ENCODE measurements at regions not wholly inside any gene's neighbourhood (a gene's known extent, or its start where the extent isn't known, plus 50 kb on each side); places are given as distances from the start of the nearest gene placed in this dataset.

DNA sequence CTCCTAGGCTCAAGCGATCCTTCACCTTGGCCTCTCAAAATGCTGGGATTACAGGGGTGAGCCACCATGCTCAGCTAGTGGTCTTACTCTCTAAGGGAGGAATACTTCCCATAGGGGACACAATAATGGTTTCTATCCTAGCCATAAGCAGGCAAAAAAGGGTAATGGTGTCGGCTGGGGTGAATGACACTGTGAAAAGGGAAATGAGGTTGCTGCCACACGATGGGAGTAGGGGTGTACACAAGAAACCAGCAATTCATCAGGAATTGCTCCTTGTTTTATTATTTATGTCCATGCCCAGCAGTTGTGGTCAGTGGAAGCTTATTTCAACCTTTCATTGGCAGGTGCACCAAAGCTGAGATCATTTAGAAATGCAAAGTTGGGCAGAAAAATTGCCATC lies 70.3 kb upstream of the ZFR start:
- no peak for DNase-seq (ENCODE audit: low read depth in 1 of 2, low spot score in 1 of 2)
- Histone ChIP-seq H3K27ac (replicated peaks) (no peak overlapping the region), H3K4me3 (replicated peaks; ENCODE audit: insufficient read depth, low read length) (no peak overlapping the region), H3K27me3 (ENCODE audit: insufficient read depth, poor library complexity, severe bottlenecking) (no peaks in the 10 kb centered on the region)
- TF ChIP-seq GABPA (IDR thresholded peaks at IDR 0.05; ENCODE audit: low read depth): no peak
- no peak for TF ChIP-seq POLR2AphosphoS5 (IDR thresholded peaks at IDR 0.05; ENCODE audit: low read depth)
- TF ChIP-seq, protein P1, sequence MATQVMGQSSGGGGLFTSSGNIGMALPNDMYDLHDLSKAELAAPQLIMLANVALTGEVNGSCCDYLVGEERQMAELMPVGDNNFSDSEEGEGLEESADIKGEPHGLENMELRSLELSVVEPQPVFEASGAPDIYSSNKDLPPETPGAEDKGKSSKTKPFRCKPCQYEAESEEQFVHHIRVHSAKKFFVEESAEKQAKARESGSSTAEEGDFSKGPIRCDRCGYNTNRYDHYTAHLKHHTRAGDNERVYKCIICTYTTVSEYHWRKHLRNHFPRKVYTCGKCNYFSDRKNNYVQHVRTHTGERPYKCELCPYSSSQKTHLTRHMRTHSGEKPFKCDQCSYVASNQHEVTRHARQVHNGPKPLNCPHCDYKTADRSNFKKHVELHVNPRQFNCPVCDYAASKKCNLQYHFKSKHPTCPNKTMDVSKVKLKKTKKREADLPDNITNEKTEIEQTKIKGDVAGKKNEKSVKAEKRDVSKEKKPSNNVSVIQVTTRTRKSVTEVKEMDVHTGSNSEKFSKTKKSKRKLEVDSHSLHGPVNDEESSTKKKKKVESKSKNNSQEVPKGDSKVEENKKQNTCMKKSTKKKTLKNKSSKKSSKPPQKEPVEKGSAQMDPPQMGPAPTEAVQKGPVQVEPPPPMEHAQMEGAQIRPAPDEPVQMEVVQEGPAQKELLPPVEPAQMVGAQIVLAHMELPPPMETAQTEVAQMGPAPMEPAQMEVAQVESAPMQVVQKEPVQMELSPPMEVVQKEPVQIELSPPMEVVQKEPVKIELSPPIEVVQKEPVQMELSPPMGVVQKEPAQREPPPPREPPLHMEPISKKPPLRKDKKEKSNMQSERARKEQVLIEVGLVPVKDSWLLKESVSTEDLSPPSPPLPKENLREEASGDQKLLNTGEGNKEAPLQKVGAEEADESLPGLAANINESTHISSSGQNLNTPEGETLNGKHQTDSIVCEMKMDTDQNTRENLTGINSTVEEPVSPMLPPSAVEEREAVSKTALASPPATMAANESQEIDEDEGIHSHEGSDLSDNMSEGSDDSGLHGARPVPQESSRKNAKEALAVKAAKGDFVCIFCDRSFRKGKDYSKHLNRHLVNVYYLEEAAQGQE (IDR thresholded peaks at IDR 0.05; ENCODE audit: insufficient replicate concordance, low read depth): no peak
- no peak for TF ChIP-seq SPI1 (IDR thresholded peaks at IDR 0.05; ENCODE audit: borderline replicate concordance, low read depth)
- TF ChIP-seq, protein P2, sequence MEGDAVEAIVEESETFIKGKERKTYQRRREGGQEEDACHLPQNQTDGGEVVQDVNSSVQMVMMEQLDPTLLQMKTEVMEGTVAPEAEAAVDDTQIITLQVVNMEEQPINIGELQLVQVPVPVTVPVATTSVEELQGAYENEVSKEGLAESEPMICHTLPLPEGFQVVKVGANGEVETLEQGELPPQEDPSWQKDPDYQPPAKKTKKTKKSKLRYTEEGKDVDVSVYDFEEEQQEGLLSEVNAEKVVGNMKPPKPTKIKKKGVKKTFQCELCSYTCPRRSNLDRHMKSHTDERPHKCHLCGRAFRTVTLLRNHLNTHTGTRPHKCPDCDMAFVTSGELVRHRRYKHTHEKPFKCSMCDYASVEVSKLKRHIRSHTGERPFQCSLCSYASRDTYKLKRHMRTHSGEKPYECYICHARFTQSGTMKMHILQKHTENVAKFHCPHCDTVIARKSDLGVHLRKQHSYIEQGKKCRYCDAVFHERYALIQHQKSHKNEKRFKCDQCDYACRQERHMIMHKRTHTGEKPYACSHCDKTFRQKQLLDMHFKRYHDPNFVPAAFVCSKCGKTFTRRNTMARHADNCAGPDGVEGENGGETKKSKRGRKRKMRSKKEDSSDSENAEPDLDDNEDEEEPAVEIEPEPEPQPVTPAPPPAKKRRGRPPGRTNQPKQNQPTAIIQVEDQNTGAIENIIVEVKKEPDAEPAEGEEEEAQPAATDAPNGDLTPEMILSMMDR (IDR thresholded peaks at IDR 0.05; ENCODE audit: insufficient read depth, low read length): no peak

DNA sequence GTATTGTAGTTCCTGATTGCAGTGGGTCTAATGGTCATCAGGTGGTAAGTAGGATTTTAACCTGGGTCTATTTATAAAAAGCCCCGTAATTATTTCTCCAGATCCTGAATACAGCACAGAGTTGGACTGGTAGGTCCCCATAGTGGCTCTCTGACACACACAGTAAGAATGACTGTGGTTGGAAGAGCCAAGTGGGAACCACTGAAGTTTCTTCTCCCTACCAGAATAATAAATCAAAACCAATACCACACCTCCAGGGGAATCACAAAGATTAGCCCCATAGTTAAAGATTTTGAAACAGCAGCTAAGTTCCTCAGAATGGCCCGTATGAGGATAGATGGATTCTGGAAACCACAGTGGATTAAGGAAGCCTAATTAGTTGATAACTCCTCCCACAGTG lies 68.4 kb upstream of the ZFR start:
- Histone ChIP-seq H3K27me3 (ENCODE audit: insufficient read depth, poor library complexity, severe bottlenecking) (no peaks in the 10 kb centered on the region), H3K27ac (replicated peaks) (no peak overlapping the region), H3K4me3 (replicated peaks; ENCODE audit: insufficient read depth, low read length) (no peak overlapping the region)
- DNase-seq (ENCODE audit: low read depth in 1 of 2, low spot score in 1 of 2): no peak
- TF ChIP-seq, protein P1 (IDR thresholded peaks at IDR 0.05; ENCODE audit: insufficient replicate concordance, low read depth): no peak
- TF ChIP-seq POLR2AphosphoS5 (IDR thresholded peaks at IDR 0.05; ENCODE audit: low read depth) (no peak), SPI1 (IDR thresholded peaks at IDR 0.05; ENCODE audit: borderline replicate concordance, low read depth) (no peak), GABPA (IDR thresholded peaks at IDR 0.05; ENCODE audit: low read depth) (no peak)
- TF ChIP-seq, protein P2 (IDR thresholded peaks at IDR 0.05; ENCODE audit: insufficient read depth, low read length): no peak

DNA sequence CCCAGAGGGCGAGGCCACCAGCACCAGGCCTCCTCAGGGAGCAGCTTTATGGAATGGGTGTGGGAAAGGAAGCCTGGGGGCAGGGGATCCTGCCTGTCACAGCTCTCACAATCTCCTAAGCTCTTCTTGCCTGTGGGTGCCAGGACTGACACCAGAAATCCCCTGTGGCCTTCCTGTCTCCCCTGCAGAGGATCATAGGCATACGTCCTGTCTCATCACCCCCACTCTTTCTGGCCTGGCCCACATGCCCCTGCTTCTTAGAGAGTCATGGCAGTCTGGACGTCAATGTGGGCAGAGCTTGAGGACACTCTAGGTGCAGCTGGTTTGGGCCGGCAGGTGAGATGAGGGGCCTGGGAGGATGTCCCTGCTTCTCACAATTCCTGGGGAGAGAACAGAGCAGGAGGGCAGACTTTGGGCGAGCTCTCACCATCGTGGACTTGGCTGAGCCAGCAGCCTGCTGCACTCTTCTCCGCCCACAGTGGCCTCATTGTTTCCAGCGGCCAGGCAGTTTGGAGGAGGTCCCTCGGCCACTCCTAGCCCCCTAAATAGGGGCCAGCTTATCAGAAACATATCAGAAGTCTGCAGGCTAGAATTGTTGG lies 67.3 kb upstream of the ZFR start:
- no peak overlapping the region for H3K27ac ChIP-seq (replicated peaks)
- H3K27me3 ChIP-seq (ENCODE audit: insufficient read depth, poor library complexity, severe bottlenecking): no peaks in the 10 kb centered on the region
- DNase-seq (ENCODE audit: low read depth in 1 of 2, low spot score in 1 of 2): no peak
- no peak overlapping the region for H3K4me3 ChIP-seq (replicated peaks; ENCODE audit: insufficient read depth, low read length)
- TF ChIP-seq SPI1 (IDR thresholded peaks at IDR 0.05; ENCODE audit: borderline replicate concordance, low read depth) (no peak), GABPA (IDR thresholded peaks at IDR 0.05; ENCODE audit: low read depth) (no peak), POLR2AphosphoS5 (IDR thresholded peaks at IDR 0.05; ENCODE audit: low read depth) (no peak)
- TF ChIP-seq, protein P2 (IDR thresholded peaks at IDR 0.05; ENCODE audit: insufficient read depth, low read length): no peak
- TF ChIP-seq, protein P1 (IDR thresholded peaks at IDR 0.05; ENCODE audit: insufficient replicate concordance, low read depth): no peak

Data from HL-60 (cell line).